DMS79 treated with DMSO at 0.1 percent for 48 hours (cell line): ENCODE measurements at regions not wholly inside any gene's neighbourhood (a gene's known extent, or its start where the extent isn't known, plus 50 kb on each side); places are given as distances from the start of the nearest gene placed in this dataset.
"Not testable (repeated sequence)": the region's sequence is repeated elsewhere in the genome, so short reads cannot be mapped to it uniquely, and the experiment has no call there.

Experiments used
- DNase-seq: peaks from one replicate; lab custom pipeline; 2025; lab: John Stamatoyannopoulos, UW

DNA sequence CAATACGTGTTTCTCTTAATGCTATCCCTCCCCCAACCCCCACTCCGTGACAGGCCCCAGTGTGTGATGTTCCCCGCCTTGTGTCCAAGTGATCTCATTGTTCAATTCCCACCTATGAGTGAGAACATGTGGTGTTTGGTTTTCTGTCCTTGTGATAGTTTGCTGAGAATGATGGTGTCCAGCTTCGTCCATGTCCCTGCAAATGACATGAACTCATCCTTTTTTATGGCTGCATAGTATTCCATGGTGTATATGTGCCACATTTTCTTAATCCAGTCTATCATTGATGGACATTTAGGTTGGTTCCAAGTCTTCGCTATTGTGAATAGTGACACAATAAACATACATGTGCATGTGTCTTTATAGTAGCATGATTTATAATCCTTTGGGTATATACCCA lies 52.5 kb downstream of the KIAA0408 start:
- DNase-seq, result not testable (repeated sequence)

DNA sequence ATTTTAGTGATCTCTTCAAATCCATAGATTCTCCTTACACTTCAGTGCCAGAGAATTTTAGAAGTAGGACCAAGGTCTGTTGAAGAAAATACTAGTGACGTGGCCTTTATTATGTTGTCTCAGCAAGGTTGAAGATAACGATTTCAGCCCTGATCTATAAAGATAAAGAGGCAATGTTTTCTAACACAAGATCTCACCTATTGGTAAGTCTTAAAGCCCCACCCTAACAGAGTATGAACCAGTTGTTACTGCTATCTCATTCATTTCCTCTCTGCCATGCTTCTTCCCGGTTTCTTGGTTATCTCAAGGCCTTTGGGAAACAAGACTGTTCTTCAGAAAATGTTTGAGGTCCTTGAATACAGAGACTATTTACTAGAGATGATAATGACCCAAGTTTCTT lies 53.1 kb downstream of the KIAA0408 start:
- no peak for DNase-seq

DNA sequence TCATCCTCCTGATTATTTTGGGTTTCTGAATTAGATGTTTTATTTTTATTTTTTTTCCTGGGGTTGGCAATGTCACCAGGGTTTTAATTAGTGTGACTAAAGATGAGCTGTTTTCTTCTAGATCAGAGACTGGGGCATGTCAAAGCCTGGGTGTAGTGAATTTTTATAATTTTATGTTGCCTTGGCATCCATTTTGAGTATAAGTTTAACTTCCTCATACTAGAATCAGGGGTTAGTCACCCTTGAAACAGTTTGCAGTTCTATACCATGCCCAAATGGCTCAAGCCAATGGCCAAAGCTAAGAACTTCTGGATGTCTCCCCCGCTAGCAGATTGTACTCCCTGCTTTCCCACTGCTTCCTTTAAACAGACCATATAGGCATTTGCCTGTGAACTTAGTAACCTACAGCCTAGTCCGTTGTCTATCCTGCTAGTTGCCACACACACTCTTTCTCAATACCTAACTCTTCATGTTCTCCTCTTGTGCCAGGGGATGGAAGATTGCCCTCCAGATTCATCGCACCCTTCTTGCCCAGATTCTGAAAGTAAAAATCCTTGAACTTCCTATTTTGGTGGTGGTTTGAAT lies 54.5 kb downstream of the KIAA0408 start:
- DNase-seq, result no peak

DNA sequence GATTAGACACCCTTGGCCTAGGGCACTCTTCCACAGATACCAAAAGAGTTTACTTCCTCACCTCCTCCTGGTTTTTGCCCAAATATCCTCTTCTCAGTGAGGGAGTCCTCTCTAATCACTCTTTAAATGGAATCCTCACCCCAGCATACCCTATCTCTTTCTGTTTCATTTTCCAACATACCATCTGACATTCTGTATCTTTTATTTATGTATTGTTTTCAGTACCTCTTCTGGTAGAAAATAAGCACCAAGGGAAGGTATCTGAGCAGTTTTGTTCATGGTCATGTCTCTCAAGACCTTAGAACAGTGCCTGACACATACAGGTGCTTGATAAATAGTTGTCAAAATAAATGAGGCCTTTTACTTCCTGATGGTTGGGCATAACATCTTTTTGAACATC lies 55.1 kb downstream of the KIAA0408 start:
- no peak for DNase-seq

DNA sequence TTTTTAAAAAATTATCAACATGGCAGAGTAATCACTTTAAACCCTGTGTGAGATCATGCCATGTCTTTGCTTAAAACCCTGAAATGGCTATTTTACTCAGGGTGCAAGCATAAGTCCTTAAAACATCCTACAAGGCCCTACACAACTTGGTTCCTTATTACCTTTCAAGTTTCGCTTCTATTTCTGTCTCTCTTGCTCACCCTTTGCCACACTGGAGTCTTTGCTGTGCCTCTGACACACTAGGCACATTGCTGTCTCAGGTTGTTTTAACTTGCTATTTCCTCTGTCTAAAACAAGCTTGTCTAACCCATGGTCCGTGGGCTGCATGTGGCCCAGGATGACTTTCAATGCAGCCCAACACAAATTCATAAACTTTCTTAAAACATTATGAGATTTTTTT lies 55.6 kb downstream of the KIAA0408 start:
- no peak for DNase-seq

DNA sequence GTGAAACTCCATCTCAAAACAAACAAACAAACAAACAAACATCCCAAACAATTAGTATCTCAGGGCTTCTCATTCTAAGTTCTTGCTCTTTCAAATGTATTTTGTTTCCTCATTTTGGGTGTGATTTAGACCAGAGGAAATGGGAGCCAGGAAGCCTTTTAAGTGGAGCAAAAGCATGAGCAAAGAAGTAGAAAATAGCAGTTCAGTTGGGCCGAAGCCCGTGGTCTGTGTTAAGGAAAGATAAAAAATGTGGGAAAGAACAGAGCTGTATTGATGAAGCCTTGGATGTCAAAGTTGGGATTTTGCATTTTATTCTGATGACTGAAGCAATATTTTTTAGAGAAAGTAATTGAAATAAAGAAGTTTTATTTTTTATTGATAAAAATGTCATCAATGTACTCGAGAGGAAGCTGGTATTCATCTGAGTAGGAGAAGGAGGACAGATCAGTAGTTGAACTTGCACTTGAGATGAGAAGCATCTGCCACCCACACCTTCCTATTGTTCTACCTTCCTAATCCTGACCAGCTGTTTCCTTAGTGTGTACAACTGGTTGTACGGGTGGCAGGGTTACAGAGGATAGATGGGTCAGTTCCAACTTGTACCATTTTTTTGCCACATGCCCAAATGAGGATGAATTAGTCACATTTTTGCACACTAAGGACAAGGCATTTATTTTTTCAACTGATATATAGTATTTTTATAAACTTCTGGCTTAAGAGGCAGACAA lies 56.1 kb downstream of the KIAA0408 start:
- DNase-seq, result no peak

DNA sequence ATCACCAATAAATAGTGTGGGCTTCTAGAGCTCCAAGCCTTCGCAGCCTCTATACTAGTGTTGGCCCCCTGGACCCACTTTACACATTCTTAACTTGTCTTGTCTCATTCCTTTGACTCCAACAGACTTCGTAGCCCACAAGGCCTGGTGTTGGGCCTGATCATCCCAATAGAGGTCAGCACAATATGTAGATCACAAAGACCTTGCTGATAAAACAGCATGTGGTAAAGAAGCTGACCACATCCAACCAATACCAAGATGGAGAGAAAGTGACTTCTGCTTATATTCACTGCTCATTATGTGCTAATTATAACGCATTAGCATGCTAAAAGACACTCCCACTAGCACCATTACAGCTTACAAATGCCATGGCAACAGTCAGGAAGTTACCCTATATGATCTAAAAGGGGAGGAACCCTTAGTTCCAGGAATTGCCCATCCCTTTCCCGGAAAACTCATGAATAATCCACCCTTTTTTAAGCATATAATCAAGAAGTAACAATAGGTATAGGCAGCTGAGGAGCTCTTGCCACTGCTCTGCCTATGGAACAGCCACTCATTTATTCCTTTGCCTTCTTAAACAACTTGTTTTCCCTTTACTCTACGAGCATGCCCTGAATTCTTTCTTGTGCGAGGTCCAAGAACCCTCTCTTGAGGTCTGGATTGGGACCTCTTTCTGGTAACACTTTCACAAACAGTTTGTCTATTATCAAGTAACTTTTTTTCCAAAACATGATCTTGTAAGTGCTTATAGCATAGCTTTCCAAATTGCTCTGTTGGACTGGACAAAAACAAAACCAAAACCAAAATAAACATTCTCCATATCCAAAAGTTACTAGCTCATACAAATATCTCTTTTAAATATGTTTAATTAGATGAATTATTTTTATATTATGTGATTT lies 54.6 kb upstream of the ECHDC1 start:
- DNase-seq, result peak; percentile 52

DNA sequence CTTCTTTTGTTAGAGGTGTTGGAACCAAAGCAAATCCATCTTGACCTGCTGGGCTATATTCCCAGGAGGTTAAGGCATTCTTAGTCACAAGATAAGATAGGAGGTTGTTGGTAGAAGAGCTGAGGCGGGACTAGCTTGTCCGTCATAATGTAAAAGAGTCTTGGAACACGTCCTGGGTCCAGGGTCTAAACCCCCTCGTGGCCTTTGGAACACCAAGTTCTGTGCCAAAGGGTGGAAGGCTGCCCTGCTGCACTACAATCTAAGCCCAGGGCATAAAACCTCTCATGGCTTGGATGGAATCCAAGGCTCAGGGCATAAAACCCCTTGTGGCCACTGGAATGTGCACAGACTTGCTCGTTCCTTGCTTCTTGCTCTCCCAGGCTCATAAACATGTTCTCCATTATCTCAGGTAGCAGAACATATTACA lies 53.8 kb upstream of the ECHDC1 start:
- peak; percentile 92 for DNase-seq
